HepG2 (cell line): ENCODE measurements at regions not wholly inside any gene's neighbourhood (a gene's known extent, or its start where the extent isn't known, plus 50 kb on each side); places are given as distances from the start of the nearest gene placed in this dataset.

Source experiments
- ATAC-seq: fragments of 200-7000 bp; cut with Tn5 transposase; 3 replicates; pipeline ENCODE4 v1.9.1; 2020; ENCODE audit warnings: mild to moderate bottlenecking, moderate library complexity
- BruUV-seq: library from RNA; stranded (reverse); fragments of 400-500 nt; replicated peaks from 2 replicates; lab custom pipeline; 2021; lab: Mats Ljungman, UMichigan
- CTCF ChIA-PET: fragments of 300-600 bp; formaldehyde crosslinking; extraction: SDS; loops from one replicate; lab custom pipeline; 2021; ENCODE audit warnings: low total read pairs, inconsistent platforms, low intra/inter-chr PET ratio; lab: Yijun Ruan, JAX
- POLR2A ChIA-PET: fragments of 350-600 bp; sonication (Branson Sonifier 250); formaldehyde crosslinking; loops from one replicate; lab custom pipeline; 2020; ENCODE audit warnings: antibody characterized with exemption, inconsistent platforms; lab: Yijun Ruan, JAX
- DNase-seq: peaks from one replicate; pipeline ENCODE4 v3.0.0-alpha.2; 2015; ENCODE audit warnings: low spot score
- FAIRE-seq: peaks from 3 replicates; lab custom pipeline; 2011; peaks lifted over from hg19 to GRCh38; lab: Jason Lieb, UNC
- H2AFZ ChIP-seq: one replicate; pipeline ENCODE4 v1.6.1; 2011; ENCODE audit warnings: low read length, inconsistent platforms
- H3K27ac ChIP-seq: fragments of 300-600 bp; 3 replicates; pipeline ENCODE4 v1.8.0; 2011; ENCODE audit warnings: mixed run types, mild to moderate bottlenecking, mixed read lengths, low read length, inconsistent platforms; ENCODE audit not compliant: insufficient read depth; ENCODE audit errors: extremely low read length
- H3K27me3 ChIP-seq, 2 experiments: fragments of 200-600 bp in 1 of 2; 2 replicates in 1 of 2; 3 replicates in 1 of 2; pipeline versions ENCODE4 v1.6.0 to v1.8.0; 2011; ENCODE audit warnings: low read length in 2 of 2, mild to moderate bottlenecking in 2 of 2, moderate library complexity in 2 of 2, inconsistent platforms in 1 of 2; ENCODE audit not compliant: insufficient read depth in 2 of 2, control insufficient read depth in 1 of 2
- H3K36me3 ChIP-seq, 2 experiments: fragments of 200-600 bp in 1 of 2; replicated peaks in 1 of 2; 2 replicates in 1 of 2; 3 replicates in 1 of 2; pipeline versions ENCODE4 v1.5.1 to v1.8.0; 2011; ENCODE audit warnings: low read length in 2 of 2, inconsistent platforms in 1 of 2; ENCODE audit not compliant: insufficient read depth in 2 of 2, control insufficient read depth in 1 of 2
- H3K4me1 ChIP-seq: 2 replicates; pipeline ENCODE4 v1.5.1; 2012; ENCODE audit warnings: low read length, inconsistent platforms; ENCODE audit not compliant: insufficient read depth
- H3K4me2 ChIP-seq: 2 replicates; pipeline ENCODE4 v1.6.0; 2011; ENCODE audit warnings: low read depth, low read length, inconsistent platforms
- H3K4me3 ChIP-seq, 3 experiments: fragments of 200-600 bp in 1 of 3; sonication (generic), shearing (Covaris generic) in 1 of 3; replicated peaks in 1 of 3; 2 replicates each; pipeline ENCODE4 v1.5.1; 2011 to 2016; ENCODE audit warnings: low read length in 3 of 3, inconsistent platforms in 2 of 3, low read depth in 2 of 3, mild to moderate bottlenecking in 2 of 3, control low read depth in 1 of 3, mixed read lengths in 1 of 3; ENCODE audit not compliant: insufficient read depth in 1 of 3
- H3K79me2 ChIP-seq: one replicate; pipeline ENCODE4 v1.6.1; 2011; ENCODE audit warnings: low read length, inconsistent platforms; ENCODE audit not compliant: insufficient read depth
- H3K9ac ChIP-seq: 2 replicates; pipeline ENCODE4 v1.6.0; 2011; ENCODE audit warnings: mild to moderate bottlenecking, low read depth, low read length, inconsistent platforms; ENCODE audit not compliant: insufficient read depth
- H3K9me3 ChIP-seq: 2 replicates; pipeline ENCODE4 v1.5.1; 2012; ENCODE audit warnings: mild to moderate bottlenecking, low read length
- H4K20me1 ChIP-seq: 2 replicates; pipeline ENCODE4 v1.6.0; 2011; ENCODE audit warnings: inconsistent platforms, mild to moderate bottlenecking, low read length, moderate library complexity; ENCODE audit not compliant: insufficient read depth
- BRCA1 ChIP-seq: sonication (generic); formaldehyde crosslinking; IDR thresholded peaks from 2 replicates; pipeline ENCODE4 v1.4.0; 2020; ENCODE audit warnings: missing genetic modification reagents
- FOXJ3 ChIP-seq: sonication (generic); formaldehyde crosslinking; IDR thresholded peaks from 2 replicates; pipeline ENCODE4 v1.4.0; 2020; ENCODE audit warnings: missing genetic modification reagents, mild to moderate bottlenecking, borderline replicate concordance
- HMGA1 ChIP-seq: sonication (generic); formaldehyde crosslinking; conservative IDR thresholded peaks from 2 replicates; pipeline ENCODE4 v1.4.0; 2020; ENCODE audit warnings: missing genetic modification reagents
- KDM4B ChIP-seq: sonication (generic); formaldehyde crosslinking; IDR thresholded peaks from 2 replicates; pipeline ENCODE4 v1.4.0; 2020; ENCODE audit warnings: missing genetic modification reagents
- POLR2A ChIP-seq, 2 experiments: IDR thresholded peaks; 2 replicates each; pipeline ENCODE4 v1.6.1; 2011; ENCODE audit warnings: low read depth in 2 of 2, low read length in 2 of 2, mild to moderate bottlenecking in 1 of 2, moderate library complexity in 1 of 2; ENCODE audit not compliant: insufficient read depth in 1 of 2
- RFXANK ChIP-seq: IDR thresholded peaks from 2 replicates; pipeline ENCODE4 v1.6.1; 2016
- WGBS: methylation state at CpG from one replicate; pipeline ENCODE4 v1.1.6; 2017; ENCODE audit warnings: low lambda C conversion rate; 5-methylcytosine and 5-hydroxymethylcytosine counted together
- in situ Hi-C: cut with HindIII; loops from 2 replicates; pipeline ENCODE4 v1.10.0; 2017; ENCODE audit warnings: low pct_unique_long_range_greater_than_20kb; ENCODE audit not compliant: extremely low pct_ligation_motif_present
- intact Hi-C: fragments of 100-400 bp; cut with micrococcal nuclease; formaldehyde crosslinking; loops from one replicate; pipeline ENCODE4 v1.10.0; 2022; ENCODE audit not compliant: unreplicated experiment
- TF ChIP-seq, protein P1 (sequence below): sonication (generic); formaldehyde crosslinking; IDR thresholded peaks from 2 replicates; pipeline ENCODE4 v1.4.0; 2020; ENCODE audit warnings: mild to moderate bottlenecking, low read depth, missing genetic modification reagents
- TF ChIP-seq, protein P2 (sequence below): sonication (generic); formaldehyde crosslinking; IDR thresholded peaks from 2 replicates; pipeline ENCODE4 v1.4.0; 2020; ENCODE audit warnings: missing genetic modification reagents, borderline replicate concordance
- TF ChIP-seq, protein P3 (sequence below): fragments of 450-650 bp; IDR thresholded peaks from 2 replicates; pipeline ENCODE4 v1.6.1; 2017; ENCODE audit warnings: mild to moderate bottlenecking
- TF ChIP-seq, protein P4 (sequence below): IDR thresholded peaks from 2 replicates; pipeline ENCODE4 v1.6.1; 2012; ENCODE audit warnings: low read length, improper control_type of control experiment

DNA sequence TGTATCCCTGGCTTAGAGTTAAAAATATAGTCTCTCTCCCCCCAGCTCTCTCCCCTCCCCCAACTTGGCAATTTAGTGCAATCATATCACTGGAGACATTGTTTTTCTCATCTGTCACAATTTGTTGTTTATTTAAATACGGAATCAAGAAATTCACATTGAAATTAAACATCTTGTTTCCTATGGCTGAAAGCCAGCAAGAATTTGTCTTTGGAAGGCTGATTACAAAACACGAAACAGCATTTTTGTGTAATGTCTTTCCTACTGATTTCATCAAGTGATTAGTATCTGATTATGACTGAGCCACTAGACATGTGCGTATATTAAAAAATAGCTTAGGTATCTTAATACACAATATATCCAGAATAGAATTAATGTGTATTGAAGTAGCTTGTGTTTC is 119.7 kb downstream of the LYPLAL1 start:
- H3K4me2 ChIP-seq = no peak overlapping the region
- no peaks in the 10 kb centered on the region for H3K27me3 ChIP-seq
- no peak overlapping the region for H2AFZ ChIP-seq
- no peak overlapping the region for H3K4me3 ChIP-seq
- ChIA-PET POLR2A (no interaction called here), CTCF (no interaction called here)
- DNase-seq = no peak
- in situ Hi-C loops = no loop called here
- ATAC-seq = no peak
- no TSS peak for BruUV-seq
- H3K27ac ChIP-seq = no peak overlapping the region
- H4K20me1 ChIP-seq = no peaks in the 10 kb centered on the region
- no peak overlapping the region for H3K9ac ChIP-seq
- TF ChIP-seq, protein P1, sequence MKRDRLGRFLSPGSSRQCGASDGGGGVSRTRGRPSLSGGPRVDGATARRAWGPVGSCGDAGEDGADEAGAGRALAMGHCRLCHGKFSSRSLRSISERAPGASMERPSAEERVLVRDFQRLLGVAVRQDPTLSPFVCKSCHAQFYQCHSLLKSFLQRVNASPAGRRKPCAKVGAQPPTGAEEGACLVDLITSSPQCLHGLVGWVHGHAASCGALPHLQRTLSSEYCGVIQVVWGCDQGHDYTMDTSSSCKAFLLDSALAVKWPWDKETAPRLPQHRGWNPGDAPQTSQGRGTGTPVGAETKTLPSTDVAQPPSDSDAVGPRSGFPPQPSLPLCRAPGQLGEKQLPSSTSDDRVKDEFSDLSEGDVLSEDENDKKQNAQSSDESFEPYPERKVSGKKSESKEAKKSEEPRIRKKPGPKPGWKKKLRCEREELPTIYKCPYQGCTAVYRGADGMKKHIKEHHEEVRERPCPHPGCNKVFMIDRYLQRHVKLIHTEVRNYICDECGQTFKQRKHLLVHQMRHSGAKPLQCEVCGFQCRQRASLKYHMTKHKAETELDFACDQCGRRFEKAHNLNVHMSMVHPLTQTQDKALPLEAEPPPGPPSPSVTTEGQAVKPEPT (CRISPR knock-in tag) = no peak
- TF ChIP-seq POLR2A (IDR thresholded peaks at IDR 0.05; ENCODE audit: insufficient read depth in 1 of 2, low read depth in 2 of 2, low read length in 2 of 2) = no peak
- no peak for TF ChIP-seq RFXANK (CRISPR knock-in tag)
- TF ChIP-seq, protein P2, sequence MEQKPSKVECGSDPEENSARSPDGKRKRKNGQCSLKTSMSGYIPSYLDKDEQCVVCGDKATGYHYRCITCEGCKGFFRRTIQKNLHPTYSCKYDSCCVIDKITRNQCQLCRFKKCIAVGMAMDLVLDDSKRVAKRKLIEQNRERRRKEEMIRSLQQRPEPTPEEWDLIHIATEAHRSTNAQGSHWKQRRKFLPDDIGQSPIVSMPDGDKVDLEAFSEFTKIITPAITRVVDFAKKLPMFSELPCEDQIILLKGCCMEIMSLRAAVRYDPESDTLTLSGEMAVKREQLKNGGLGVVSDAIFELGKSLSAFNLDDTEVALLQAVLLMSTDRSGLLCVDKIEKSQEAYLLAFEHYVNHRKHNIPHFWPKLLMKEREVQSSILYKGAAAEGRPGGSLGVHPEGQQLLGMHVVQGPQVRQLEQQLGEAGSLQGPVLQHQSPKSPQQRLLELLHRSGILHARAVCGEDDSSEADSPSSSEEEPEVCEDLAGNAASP = no peak
- no peak for TF ChIP-seq HMGA1 (CRISPR knock-in tag)
- H3K79me2 ChIP-seq = no peaks in the 10 kb centered on the region
- WGBS = 96% methylated on average over 3 of the region's 3 CpGs
- no peaks in the 10 kb centered on the region for H3K9me3 ChIP-seq
- intact Hi-C loops = no loop called here
- no peaks in the 10 kb centered on the region for H3K4me1 ChIP-seq
- no peaks in the 10 kb centered on the region for H3K36me3 ChIP-seq
- no peak for FAIRE-seq

DNA sequence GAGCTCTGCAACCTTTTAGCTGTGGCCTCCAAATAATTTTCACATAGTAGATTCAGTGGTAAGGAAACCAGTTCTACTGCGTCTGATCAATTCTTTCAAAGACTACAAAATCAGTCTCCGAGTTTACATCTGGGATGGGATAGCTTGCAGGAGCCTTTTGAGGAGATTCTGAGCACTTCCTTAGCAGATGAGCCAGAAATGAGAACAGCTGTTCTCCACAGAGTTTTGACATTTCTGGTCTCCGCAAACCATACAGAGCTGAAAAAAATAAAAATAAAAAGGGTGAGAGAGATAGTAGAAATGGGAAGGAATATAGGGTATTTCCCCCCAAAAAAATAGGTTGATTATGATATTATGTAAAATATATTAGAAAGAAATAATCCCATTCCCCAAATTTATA is 119.3 kb downstream of the LYPLAL1 start:
- Histone ChIP-seq H3K36me3 (no peaks in the 10 kb centered on the region), H4K20me1 (no peaks in the 10 kb centered on the region), H3K9ac (no peak overlapping the region), H3K4me3 (no peak overlapping the region), H3K27ac (no peak overlapping the region), H3K27me3 (no peaks in the 10 kb centered on the region), H3K79me2 (no peaks in the 10 kb centered on the region), H2AFZ (no peak overlapping the region), H3K9me3 (no peaks in the 10 kb centered on the region), H3K4me1 (no peaks in the 10 kb centered on the region), H3K4me2 (no peak overlapping the region)
- intact Hi-C loops (no loop called here), in situ Hi-C loops (no loop called here)
- 97% methylated on average over 3 of the region's 3 CpGs for WGBS
- no peak for ATAC-seq
- DNase-seq = no peak
- no TSS peak for BruUV-seq
- POLR2A ChIA-PET = no interaction called here
- CTCF ChIA-PET = no interaction called here
- FAIRE-seq = no peak
- TF ChIP-seq BRCA1 (no peak), KDM4B (CRISPR knock-in tag) (no peak), FOXJ3 (no peak)
- TF ChIP-seq, protein P3, sequence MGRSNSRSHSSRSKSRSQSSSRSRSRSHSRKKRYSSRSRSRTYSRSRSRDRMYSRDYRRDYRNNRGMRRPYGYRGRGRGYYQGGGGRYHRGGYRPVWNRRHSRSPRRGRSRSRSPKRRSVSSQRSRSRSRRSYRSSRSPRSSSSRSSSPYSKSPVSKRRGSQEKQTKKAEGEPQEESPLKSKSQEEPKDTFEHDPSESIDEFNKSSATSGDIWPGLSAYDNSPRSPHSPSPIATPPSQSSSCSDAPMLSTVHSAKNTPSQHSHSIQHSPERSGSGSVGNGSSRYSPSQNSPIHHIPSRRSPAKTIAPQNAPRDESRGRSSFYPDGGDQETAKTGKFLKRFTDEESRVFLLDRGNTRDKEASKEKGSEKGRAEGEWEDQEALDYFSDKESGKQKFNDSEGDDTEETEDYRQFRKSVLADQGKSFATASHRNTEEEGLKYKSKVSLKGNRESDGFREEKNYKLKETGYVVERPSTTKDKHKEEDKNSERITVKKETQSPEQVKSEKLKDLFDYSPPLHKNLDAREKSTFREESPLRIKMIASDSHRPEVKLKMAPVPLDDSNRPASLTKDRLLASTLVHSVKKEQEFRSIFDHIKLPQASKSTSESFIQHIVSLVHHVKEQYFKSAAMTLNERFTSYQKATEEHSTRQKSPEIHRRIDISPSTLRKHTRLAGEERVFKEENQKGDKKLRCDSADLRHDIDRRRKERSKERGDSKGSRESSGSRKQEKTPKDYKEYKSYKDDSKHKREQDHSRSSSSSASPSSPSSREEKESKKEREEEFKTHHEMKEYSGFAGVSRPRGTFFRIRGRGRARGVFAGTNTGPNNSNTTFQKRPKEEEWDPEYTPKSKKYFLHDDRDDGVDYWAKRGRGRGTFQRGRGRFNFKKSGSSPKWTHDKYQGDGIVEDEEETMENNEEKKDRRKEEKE = no peak
- TF ChIP-seq, protein P4, sequence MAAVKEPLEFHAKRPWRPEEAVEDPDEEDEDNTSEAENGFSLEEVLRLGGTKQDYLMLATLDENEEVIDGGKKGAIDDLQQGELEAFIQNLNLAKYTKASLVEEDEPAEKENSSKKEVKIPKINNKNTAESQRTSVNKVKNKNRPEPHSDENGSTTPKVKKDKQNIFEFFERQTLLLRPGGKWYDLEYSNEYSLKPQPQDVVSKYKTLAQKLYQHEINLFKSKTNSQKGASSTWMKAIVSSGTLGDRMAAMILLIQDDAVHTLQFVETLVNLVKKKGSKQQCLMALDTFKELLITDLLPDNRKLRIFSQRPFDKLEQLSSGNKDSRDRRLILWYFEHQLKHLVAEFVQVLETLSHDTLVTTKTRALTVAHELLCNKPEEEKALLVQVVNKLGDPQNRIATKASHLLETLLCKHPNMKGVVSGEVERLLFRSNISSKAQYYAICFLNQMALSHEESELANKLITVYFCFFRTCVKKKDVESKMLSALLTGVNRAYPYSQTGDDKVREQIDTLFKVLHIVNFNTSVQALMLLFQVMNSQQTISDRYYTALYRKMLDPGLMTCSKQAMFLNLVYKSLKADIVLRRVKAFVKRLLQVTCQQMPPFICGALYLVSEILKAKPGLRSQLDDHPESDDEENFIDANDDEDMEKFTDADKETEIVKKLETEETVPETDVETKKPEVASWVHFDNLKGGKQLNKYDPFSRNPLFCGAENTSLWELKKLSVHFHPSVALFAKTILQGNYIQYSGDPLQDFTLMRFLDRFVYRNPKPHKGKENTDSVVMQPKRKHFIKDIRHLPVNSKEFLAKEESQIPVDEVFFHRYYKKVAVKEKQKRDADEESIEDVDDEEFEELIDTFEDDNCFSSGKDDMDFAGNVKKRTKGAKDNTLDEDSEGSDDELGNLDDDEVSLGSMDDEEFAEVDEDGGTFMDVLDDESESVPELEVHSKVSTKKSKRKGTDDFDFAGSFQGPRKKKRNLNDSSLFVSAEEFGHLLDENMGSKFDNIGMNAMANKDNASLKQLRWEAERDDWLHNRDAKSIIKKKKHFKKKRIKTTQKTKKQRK = no peak
